ENCODE measurements at regions not wholly inside any gene's neighbourhood (a gene's known extent, or its start where the extent isn't known, plus 50 kb on each side); places are given as distances from the start of the nearest gene placed in this dataset.

DNA sequence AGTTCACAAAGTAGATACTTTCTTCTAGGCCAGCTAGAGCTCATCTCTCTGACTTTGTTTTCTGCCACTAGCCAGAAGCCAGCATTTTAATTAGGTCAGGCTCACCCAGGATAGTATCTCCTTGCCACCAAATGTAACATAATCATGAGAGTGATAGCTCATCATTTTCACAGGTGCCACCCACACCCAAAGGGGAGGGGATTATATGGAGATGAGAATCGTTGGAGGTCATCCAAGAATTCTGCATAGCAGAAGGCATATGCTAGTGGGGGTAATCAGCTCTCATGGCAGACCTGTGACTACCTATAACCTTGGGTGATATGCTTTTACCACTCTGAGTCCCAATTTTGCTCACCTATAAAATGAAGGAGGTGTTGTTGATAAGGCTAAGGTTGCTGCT is 523.0 kb downstream of the METTL15 start:
- CTCF ChIA-PET = no interaction called here
- H3K27ac ChIP-seq (ENCODE audit: low read depth in 1 of 2, low read length in 2 of 2) = no peak overlapping the region
- intact Hi-C loops (cut with DNase I, micrococcal nuclease) = no loop called here
- H3K4me3 ChIP-seq (ENCODE audit: low read length) = no peak overlapping the region
- H3K4me1 ChIP-seq (ENCODE audit: insufficient read depth, low read length) = no peaks in the 10 kb centered on the region
- TF ChIP-seq CTCF (IDR thresholded peaks at IDR 0.05) = no peak
- H3K4me1 Mint-ChIP-seq (ENCODE audit: low read depth) = no peaks in the 10 kb centered on the region
- H3K36me3 Mint-ChIP-seq (ENCODE audit: low read depth) = no peaks in the 10 kb centered on the region
- no peaks in the 10 kb centered on the region for H3K36me3 ChIP-seq (ENCODE audit: insufficient read depth, low read length)
- ATAC-seq (ENCODE audit: poor library complexity) (no peak), DNase-seq (no peak)
- H3K27me3 Mint-ChIP-seq = no peaks in the 10 kb centered on the region
- H3K9me3 ChIP-seq (ENCODE audit: control insufficient read depth in 1 of 2, insufficient read depth in 1 of 2, low read length in 2 of 2) = no peaks in the 10 kb centered on the region
- POLR2A ChIA-PET = no interaction called here
- H3K27me3 ChIP-seq (ENCODE audit: control insufficient read depth in 1 of 2, insufficient read depth in 2 of 2, low read length in 2 of 2) = no peaks in the 10 kb centered on the region
- peaks cover 7% of the 10 kb centered on the region for H3K9me3 Mint-ChIP-seq
- no peak overlapping the region for H3K4me3 Mint-ChIP-seq
- H3K27ac Mint-ChIP-seq = no peak overlapping the region

- POLR2A ChIA-PET = no interaction called here
- Mint-ChIP-seq H3K36me3 (ENCODE audit: low read depth) (no peaks in the 10 kb centered on the region), H3K27ac (no peak overlapping the region), H3K9me3 (peaks cover 7% of the 10 kb centered on the region), H3K27me3 (no peaks in the 10 kb centered on the region), H3K4me1 (ENCODE audit: low read depth) (no peaks in the 10 kb centered on the region), H3K4me3 (no peak overlapping the region)
- Histone ChIP-seq H3K36me3 (ENCODE audit: insufficient read depth, low read length) (no peaks in the 10 kb centered on the region), H3K4me1 (ENCODE audit: insufficient read depth, low read length) (no peaks in the 10 kb centered on the region), H3K27ac (ENCODE audit: low read depth in 1 of 2, low read length in 2 of 2) (no peak overlapping the region), H3K9me3 (ENCODE audit: control insufficient read depth in 1 of 2, insufficient read depth in 1 of 2, low read length in 2 of 2) (no peaks in the 10 kb centered on the region), H3K27me3 (ENCODE audit: control insufficient read depth in 1 of 2, insufficient read depth in 2 of 2, low read length in 2 of 2) (no peaks in the 10 kb centered on the region), H3K4me3 (ENCODE audit: low read length) (no peak overlapping the region)
- no peak for TF ChIP-seq CTCF (IDR thresholded peaks at IDR 0.05)
- ATAC-seq (ENCODE audit: poor library complexity) (no peak), DNase-seq (no peak)
- intact Hi-C loops (cut with DNase I, micrococcal nuclease) = no loop called here
- CTCF ChIA-PET = no interaction called here
Measured at GRCh38 chr11:28629235-28629634, 521.0 kb downstream of the METTL15 start.

- Histone ChIP-seq H3K36me3 (ENCODE audit: insufficient read depth, low read length) (no peaks in the 10 kb centered on the region), H3K27ac (ENCODE audit: low read depth in 1 of 2, low read length in 2 of 2) (no peak overlapping the region), H3K4me1 (ENCODE audit: insufficient read depth, low read length) (no peaks in the 10 kb centered on the region), H3K27me3 (ENCODE audit: control insufficient read depth in 1 of 2, insufficient read depth in 2 of 2, low read length in 2 of 2) (no peaks in the 10 kb centered on the region), H3K9me3 (ENCODE audit: control insufficient read depth in 1 of 2, insufficient read depth in 1 of 2, low read length in 2 of 2) (no peaks in the 10 kb centered on the region), H3K4me3 (ENCODE audit: low read length) (no peak overlapping the region)
- no peak overlapping the region for H3K4me3 Mint-ChIP-seq
- intact Hi-C loops (cut with DNase I, micrococcal nuclease) = no loop called here
- CTCF ChIA-PET = no interaction called here
- no peak for ATAC-seq (ENCODE audit: poor library complexity)
- no peak overlapping the region for H3K27ac Mint-ChIP-seq
- no peaks in the 10 kb centered on the region for H3K27me3 Mint-ChIP-seq
- H3K9me3 Mint-ChIP-seq = peaks cover 7% of the 10 kb centered on the region
- TF ChIP-seq CTCF (IDR thresholded peaks at IDR 0.05) = no peak
- DNase-seq = no peak
- no peaks in the 10 kb centered on the region for H3K4me1 Mint-ChIP-seq (ENCODE audit: low read depth)
- POLR2A ChIA-PET = no interaction called here
- no peaks in the 10 kb centered on the region for H3K36me3 Mint-ChIP-seq (ENCODE audit: low read depth)
Measured at GRCh38 chr11:28628412-28628811, 520.2 kb downstream of the METTL15 start.

All from CD4-positive, alpha-beta T cell (primary cell).